Nucleus accumbens (tissue), 56 donors: ENCODE measurements at regions not wholly inside any gene's neighbourhood (a gene's known extent, or its start where the extent isn't known, plus 50 kb on each side); places are given as distances from the start of the nearest gene placed in this dataset.

Source experiments
- DNase-seq, 56 donors: peaks; one replicate each; lab custom pipeline; 2025; lab: John Stamatoyannopoulos, UW

DNA sequence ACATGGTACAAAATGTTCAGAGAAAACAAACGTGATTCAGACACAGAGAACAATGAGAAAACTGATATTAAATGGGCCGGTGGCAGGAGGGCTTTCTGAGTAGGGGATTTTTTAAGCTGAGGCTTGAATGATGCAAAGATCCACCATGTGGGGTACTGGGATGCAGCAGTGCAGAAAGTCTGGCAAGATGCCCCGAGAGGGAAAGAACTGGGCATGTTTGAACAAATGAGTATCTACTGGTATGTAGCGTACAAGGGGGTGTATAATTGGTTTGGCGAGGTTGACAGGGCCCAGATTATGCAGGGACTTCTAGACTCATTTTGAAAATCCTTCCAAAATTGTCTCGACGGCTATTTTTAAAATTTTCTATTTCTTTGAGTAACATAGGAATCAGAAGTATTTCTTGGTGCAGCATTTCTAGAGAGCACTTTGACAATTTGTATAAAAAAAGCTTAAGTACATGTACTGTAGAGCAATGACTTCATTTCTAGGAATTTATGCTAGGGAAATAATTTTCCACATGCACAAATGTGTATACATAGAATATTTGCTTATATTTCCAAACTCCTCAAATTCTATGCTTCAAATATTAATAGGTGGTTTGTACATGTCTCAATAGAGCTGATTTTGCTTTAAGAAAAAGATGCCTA lies 119.6 kb upstream of the DOK5 start:
- no peak for DNase-seq

DNA sequence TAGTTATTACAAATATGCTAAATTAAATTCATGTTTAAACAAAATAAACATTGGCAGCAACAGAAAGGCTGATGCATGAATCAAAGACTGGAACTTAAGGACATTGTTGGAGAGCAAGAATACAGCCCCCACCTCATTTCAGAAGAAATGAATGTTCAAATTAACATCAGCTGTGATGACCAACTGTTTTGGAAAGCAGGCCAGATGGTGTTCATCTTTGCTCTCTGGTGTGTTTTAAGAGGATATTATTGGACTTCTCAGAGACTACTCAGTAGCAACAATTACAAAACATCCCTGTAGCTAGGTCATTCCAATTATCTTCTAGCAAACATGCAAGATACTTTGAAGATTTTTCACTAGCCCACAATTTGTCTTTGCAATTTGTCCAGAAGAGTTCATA lies 118.6 kb upstream of the DOK5 start:
- no peak for DNase-seq

DNA sequence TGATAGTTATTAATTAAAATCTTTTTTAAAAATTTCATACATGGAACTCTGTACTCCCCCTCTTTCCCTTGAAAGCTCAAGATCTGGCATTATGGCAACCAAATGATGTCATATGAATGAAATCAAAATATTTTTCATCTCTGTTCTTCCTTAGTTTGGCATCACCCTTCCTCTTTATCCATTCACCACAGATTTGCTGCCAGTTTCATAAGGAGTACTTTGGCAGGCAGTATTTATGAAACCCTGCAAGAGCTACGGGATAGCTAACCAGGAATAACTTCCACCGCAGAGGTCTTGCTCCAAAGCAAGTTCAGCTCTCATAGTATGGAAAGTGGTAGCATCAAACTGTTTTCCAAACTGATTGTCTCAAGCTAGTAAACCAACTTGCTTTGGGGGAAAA lies 113.9 kb upstream of the DOK5 start:
- no peak for DNase-seq

DNA sequence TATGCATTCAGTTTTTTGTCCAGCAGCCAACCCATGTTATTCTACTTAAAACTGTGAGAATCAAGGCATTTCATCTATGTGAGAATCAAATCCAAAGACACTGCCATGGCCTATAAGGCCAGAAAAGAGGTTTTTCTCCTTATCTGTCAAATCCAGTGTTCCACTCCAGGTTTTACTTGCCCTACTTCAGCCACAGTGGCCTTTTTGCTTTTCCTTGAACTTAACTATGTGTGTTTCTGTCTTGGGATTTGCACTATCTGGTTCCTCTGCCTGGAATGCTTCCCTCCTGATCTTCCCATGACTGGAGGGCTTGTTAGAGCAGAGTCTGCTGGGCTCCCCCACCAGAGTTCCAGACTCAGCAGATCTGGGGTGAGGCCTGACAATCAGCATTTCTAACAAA lies 113.1 kb upstream of the DOK5 start:
- no peak for DNase-seq

- DNase-seq, result no peak
These were observed 111.0 kb upstream of the DOK5 start for GRCh38 chr20:54364365-54364764.

GRCh38 chr20:54364919-54365318 lies 110.5 kb upstream of the DOK5 start:
- no peak for DNase-seq

GRCh38 chr20:54366669-54367344 lies 108.6 kb upstream of the DOK5 start:
- no peak for DNase-seq

DNA sequence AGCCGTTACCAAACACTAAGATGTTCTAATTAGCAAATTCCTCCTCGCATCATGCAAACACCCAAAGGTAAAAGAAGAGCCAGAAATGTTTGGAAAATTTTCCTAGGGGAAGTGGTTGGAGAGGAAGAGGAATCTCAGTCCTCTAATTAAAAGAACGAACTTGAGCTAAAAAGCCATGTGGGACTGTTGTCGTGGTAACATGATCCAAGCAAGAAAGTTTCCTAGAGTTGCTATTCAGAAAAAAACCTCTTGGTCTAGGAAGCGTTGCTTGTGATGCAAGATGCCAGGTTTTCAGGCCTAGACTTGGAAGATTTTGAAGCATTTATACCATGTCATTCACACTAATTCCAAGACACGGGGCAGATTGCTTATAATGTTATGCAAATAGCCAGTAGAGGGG lies 106.8 kb upstream of the DOK5 start:
- DNase-seq, result peak in 2 of 56 donors; percentile 10 to 14

GRCh38 chr20:54372313-54372712 lies 103.1 kb upstream of the DOK5 start:
- no peak for DNase-seq

GRCh38 chr20:54377992-54378773 lies 97.2 kb upstream of the DOK5 start:
- no peak for DNase-seq

GRCh38 chr20:54379893-54380584 lies 95.4 kb upstream of the DOK5 start:
- no peak for DNase-seq

- DNase-seq, result no peak
These were observed 93.0 kb upstream of the DOK5 start for GRCh38 chr20:54382419-54382818.

- no peak for DNase-seq
These were observed 89.6 kb upstream of the DOK5 start for GRCh38 chr20:54385746-54386145.

GRCh38 chr20:54389596-54390280 lies 85.7 kb upstream of the DOK5 start:
- no peak for DNase-seq

GRCh38 chr20:54397292-54398140 lies 77.9 kb upstream of the DOK5 start:
- peak in 2 of 56 donors; percentile 2 to 3 for DNase-seq

- DNase-seq, result no peak
These were observed 76.6 kb upstream of the DOK5 start for GRCh38 chr20:54398814-54399213.

GRCh38 chr20:54405540-54405939 lies 69.9 kb upstream of the DOK5 start:
- no peak for DNase-seq

DNA sequence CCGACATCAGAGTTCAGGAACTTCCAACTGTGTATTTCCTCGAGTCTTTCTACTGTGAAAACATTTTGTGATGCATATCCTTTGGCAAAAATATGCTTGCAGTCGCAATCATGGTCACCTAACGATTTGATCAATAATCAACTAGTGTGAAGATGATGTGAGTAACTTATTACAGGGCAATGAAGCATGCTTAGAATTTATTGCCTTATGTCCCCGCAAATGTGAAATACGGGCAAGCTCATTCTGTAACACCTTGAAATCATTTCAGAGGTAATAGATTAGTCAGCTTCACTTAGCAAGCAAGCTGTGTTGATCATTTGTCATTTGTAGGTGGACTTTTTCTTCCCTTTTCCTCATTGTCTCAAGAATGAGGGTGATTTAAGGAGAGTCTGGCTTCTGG lies 67.9 kb upstream of the DOK5 start:
- no peak for DNase-seq

DNA sequence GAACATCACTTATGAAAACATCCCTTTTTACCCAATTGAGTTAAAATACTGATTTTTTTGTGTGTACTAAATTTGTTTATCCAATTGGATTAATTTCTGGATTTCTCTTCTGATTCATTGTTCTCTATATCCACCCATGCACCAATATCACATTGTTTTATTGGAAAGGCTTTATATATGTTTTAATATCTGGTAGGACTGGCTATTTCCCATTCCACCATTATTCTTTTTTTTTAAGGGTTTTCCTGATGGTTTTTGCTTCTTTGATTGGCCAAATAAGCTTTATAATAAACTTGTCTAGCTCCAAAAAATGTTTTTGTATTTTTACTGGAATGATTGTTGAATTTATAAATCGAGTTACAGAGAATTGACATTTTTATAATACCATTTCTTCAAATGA lies 59.4 kb upstream of the DOK5 start:
- no peak for DNase-seq

DNA sequence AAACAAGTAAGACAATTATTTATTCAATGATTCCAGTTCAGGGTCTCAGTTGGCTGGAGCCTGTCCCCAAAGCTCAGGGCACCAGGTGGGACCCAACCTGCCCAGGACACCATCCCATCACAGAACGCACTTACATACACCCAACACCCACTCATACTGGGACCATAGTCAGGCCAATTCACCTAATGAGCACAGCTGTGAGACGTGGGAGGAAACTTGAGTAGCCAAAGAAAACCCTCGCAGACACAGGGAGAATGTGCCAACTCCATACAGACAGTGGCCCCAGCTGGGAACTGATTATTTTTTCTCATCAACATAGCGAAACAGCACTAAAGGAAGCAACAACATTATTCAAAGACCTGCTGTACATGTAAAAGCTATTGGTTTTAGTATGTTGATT lies 58.6 kb upstream of the DOK5 start:
- DNase-seq, result no peak
